Fibroblast of pulmonary artery (primary cell): ENCODE measurements at regions not wholly inside any gene's neighbourhood (a gene's known extent, or its start where the extent isn't known, plus 50 kb on each side); places are given as distances from the start of the nearest gene placed in this dataset.

Experiments used
- DNase-seq: peaks from one replicate; pipeline ENCODE4 v3.0.0-alpha.2; 2010; ENCODE audit warnings: low read depth
- H3K4me3 ChIP-seq: replicated peaks from 2 replicates; pipeline ENCODE4 v1.5.1; 2011; ENCODE audit warnings: low read depth, mild to moderate bottlenecking, control low read depth, low read length, moderate library complexity
- CTCF ChIP-seq: IDR thresholded peaks from 2 replicates; pipeline ENCODE4 v1.5.1; 2011; ENCODE audit warnings: mild to moderate bottlenecking, control low read depth, low read length, inconsistent platforms; ENCODE audit errors: missing control alignments

DNA sequence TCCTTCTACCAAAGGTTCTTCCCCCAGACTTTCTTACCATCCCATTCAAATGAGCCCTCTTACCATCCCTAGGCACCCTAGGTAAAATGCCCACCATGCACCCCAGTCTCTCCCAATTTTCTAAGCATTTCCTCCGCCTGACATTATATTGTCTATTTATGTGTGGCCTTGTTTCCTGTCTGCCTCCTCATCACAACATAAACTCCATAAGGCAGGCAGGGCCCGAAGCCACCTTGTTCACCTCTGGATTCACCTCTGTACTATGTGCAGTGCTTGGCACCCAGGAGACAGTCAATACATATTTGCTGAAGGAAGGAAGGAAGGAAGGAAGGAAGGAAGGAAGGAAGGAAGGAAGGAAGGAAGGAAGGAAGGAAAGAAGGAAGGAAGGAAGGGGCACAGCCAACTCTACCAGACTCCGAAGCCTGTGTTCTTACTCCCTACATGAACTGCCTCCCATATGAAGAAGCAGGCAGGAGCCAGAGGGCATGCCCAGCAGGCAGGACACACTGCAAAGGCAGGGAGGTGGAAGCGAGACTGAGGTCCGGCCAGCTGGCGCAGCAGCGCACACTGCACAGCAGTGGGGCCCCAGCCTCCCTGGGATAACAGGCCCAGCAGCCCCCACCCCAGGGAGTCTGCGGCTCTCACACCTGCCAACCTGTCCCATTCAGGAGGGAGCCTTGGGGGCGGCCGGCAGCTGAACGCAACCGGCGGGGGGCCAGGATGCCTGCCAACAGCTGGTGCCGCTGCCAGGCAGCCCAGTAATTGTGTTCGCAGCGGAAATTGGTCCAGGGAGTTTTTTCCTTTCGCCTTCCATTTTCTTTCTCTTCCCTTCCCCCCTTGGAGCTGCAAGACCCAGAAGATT, 106.0 kb upstream of the LINGO1 start:
- no peak overlapping the region for H3K4me3 ChIP-seq
- no peak for DNase-seq
- TF ChIP-seq CTCF: no peak

DNA sequence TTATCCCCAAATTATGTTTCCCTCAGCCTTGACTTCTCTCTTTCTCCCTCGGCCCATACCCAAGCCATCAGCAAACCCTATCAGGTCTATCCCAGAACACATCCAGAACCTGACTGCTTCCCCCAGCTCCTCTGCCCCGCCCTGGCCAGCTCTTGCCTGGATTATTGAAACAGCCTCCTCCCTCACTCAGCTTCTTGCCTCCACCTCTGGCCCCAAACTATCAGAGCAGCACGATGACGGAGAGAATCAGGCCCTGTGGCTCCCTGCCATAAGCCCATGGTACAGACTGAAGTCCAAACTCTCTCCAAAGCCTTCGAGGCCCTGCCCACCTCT, 105.3 kb upstream of the LINGO1 start:
- H3K4me3 ChIP-seq: no peak overlapping the region
- DNase-seq: no peak
- no peak for TF ChIP-seq CTCF

DNA sequence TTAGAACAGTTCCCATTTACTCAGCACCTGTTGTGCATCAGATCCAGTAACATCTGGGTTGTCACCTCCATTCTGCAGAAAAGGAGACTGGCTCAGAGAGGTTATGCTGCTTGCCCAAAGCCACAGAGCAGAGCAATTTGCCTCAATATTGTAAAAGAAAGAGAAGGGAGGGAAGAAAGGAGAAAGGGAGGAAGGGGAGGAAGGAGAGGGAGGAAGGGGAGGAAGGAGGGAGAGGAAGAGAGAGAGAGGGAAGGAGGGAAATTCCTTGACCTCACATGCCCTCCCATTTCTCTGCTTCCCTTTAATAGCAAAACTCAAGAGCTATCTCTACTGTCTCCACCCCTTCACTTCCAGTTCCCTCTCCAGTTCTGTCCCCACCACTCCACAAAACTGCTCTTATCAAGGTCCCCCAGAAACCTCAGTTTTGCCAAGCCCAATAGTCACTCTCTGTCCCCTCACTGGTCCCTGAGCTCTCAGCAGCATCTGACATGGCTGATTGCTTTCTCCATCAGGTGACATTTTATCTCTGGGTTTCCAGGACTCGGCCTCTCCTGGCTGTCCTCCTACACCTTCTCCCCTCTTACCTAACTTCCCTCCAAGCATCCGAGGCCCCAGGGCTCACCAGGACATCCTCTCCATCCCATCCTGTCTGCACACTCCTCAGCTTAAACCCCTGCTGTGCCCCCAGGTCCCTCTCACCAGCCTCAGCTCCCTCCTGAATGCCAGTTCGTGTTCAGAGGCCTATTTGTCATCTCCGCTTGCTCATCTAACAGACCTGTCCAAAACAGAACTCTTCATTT, 104.7 kb upstream of the LINGO1 start:
- DNase-seq: no peak
- TF ChIP-seq CTCF: no peak
- H3K4me3 ChIP-seq: no peak overlapping the region

DNA sequence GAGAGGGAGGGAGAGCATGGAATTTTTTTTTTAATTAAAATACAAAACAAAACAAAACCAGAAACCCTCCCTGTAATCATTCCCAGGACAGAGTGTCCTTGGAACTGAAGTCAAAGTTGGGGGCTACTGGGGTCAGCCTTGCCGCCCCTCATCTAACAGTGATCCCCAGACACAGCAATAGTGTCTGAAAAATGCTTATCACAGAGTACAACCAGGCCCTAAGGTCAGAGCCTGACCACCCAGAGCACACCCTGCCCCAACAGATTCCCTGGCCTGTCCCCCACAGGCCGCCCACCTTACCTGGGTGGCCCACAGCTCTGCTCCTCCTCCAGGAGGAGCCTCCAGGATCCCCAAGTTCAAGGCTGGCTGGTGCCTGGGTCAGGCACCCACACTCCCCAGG, 101.6 kb upstream of the LINGO1 start:
- H3K4me3 ChIP-seq: no peak overlapping the region
- no peak for DNase-seq
- TF ChIP-seq CTCF: no peak

DNA sequence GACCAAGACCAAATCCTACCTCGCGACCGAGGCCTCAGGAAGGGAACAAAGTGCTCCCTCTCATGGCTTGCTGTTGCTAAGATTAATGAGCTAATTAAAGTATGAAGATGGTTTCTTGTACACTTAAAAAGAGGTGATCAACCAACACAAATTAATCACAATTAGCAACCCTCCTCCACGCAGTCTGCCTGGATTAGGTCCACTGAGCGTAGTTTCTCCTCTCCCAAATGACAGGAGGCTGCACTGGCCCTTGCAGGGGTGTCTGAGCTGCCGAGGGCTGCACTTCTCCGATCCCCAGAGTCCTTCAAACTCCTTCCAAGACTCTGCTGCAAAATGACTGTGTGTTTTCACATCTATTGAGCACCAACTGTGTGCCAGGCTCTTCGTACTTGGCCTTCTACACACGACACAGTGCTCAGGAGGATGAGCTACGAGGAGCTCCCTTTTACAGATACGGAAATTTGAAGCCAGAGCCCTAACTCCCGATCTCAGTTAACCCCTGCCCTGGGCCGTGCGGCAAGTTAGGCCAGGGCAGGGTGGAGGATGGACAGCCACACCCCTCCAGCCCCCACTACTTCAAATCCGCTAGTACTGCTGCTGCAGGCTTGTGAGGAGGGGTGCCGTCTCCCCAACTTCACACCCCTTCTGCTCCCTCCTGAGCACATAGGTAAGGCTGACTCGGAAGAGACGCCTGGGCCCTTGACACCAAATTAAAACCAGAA, 101.0 kb upstream of the LINGO1 start:
- no peak overlapping the region for H3K4me3 ChIP-seq
- no peak for DNase-seq
- no peak for TF ChIP-seq CTCF

DNA sequence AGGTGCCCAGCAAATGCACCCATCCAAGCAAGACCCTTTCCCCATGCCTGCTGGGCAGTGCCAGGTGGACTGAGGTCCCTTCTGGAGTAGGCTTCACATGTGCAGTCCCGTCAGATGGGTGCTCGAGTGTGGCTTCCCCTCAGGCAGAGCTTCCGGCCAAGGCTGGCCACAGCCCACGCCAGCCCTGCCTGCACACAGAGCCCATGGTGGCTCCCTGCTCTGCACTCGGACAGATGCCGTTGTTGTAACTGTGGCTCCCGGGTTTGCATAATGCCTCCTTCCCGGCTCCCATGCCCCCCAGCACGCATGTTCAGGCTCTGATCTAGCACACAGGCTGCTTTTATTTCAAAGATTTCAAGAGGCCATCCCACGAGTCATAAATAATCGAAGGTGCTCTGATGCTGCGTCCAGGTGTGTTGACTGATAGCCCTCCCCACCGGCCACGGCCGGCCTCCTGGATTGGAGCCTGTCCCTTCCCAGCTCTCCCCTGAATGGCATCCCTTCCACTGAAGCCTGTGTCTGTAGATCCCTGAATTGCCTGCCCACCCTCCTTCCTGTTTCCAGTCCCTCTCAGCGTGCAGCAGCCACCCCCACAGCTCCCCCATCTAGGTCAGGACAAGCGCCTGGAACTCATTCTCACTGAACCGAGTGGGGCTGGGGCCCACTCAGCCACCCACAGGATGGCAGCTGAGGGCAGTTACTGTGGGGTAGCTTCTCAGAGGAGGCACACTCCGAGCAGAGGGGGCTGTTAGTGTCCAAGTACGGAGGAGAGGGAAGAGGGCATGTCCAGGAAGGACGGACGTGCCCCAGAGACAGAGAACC, 100.0 kb upstream of the LINGO1 start:
- H3K4me3 ChIP-seq: no peak overlapping the region
- no peak for TF ChIP-seq CTCF
- DNase-seq: no peak
